HG03575 (cell line): ENCODE measurements at regions not wholly inside any gene's neighbourhood (a gene's known extent, or its start where the extent isn't known, plus 50 kb on each side); places are given as distances from the start of the nearest gene placed in this dataset.

Experiments
- ATAC-seq: cut with Tn5 transposase; IDR thresholded peaks from one replicate; pipeline ENCODE4 v1.9.1; 2021; ENCODE audit not compliant: unreplicated experiment, insufficient number of reproducible peaks, low FRiP score; ENCODE audit errors: extremely low read depth

GRCh38 chr10:131746241-131746711 is 154.5 kb upstream of the PPP2R2D start:
- ATAC-seq: no peak

DNA sequence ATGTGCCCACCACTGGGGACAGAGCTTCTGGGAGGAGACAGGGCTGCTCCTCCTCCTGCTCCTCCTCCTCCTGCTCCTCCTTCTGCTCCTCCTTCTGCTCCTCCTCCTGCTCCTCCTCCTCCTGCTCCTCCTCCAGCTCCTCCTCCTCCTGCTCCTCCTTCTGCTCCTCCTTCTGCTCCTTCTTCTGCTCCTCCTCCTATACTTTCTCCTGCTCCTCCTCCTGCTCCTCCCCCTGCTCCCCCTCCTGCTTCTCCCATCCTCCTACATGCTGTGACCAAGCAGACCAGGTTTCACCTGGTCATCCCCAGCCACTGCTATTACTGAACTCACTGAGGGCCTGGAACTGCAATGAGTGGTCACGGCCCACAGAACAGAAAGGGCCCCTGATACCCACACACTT is 154.0 kb upstream of the PPP2R2D start:
- no peak for ATAC-seq

DNA sequence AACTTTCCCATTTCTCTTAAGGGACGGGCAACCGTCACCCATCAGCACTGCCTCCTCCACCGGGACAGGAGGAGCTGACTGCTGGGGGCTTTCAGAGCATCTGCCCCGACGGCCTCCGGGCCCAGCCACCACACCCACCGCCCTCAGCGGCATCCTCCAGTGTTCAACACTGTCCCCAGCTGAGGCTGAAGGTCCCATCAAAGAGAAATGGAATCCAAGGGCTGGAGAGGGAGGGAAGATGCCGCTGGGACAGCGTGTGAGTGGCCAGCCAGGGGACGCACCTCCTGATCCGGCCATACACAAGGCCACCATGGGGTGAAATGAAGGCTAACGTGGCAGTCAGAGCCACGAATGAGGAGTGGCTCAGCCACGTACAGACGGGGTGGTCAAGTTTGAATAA is 153.6 kb upstream of the PPP2R2D start:
- ATAC-seq: no peak

DNA sequence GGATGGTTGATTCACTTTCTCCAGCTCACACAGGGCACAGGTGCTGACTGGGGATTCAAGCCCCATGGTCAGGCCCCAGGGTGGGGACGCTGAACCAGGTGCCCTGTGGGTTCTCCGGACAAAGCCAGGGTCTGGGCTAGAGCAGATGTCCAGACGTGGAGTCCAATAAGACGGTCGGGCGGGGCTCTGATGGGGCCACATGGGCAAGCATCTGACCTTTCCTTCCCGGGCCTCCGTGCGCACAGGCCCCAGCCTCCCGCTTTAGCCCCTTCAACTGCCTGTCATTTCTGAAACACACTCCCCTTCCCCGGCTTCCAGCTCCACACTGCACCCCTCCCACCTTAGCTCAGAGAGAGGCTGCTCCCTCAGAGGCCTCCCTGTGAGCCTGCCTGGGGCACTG is 153.0 kb upstream of the PPP2R2D start:
- no peak for ATAC-seq

DNA sequence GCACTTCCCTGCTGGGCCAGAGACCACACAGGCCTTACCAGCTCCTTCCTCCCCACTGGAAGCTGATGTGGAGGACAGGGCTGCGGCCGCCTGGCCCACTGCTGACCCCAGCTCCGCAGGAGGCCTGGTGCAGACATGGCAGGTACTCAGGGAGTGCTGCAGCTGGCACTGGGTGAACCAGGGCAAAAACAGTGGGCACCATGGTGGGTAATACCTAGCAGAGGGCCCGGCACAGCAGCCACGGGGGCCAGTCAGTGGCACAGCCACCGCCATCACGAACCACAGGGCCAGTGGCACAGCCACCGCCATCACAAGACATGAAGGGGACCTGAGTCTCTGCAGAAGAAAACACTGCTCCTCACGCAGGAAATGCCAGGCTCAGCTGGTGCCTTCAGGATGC is 152.6 kb upstream of the PPP2R2D start:
- ATAC-seq: no peak

DNA sequence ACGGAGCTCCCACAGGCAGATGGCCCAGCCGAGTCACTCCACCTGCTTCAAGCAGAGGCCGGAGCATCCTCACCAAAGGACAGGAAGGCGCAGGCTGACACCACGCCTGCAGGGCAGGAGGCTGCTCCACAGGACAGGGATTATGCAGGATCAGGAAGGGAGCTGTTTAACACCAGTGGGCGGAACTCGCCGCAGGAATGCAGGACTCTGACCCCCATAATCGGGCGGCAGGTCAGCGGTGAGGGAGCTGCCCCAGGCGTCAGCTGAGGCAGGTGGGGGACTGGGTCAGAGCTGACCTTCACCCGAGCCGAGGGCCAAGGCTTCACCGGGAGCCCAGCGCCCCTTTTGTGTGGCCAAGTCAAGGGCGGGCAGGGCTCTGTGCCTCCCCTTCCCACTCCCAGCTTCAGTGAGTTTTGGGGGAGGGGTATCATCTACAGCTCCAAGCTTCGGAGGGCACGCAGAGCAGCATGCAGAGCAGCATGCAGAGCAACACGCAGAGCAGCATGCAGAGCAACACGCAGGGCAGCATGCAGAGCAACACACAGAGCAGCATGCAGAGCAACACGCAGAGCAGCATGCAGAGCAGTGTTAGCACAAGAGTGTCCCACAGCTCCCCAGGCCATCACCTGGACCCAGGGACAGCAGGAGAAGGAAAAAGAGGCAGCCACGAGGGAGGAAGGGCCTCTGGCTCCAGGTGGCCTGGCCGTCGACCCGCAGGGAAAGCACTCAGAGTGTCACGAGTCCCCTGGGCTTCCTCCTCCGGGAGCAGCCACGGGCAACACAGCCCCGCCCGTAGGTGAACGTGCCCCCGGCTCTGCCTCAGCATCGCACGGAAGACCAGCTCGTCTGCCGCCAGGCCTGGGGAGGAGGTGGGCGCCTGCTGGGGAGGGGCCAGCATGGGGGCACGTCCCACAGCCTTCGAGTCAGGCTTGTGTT is 151.7 kb upstream of the PPP2R2D start:
- no peak for ATAC-seq

- ATAC-seq: no peak
These were observed 151.1 kb upstream of the PPP2R2D start for GRCh38 chr10:131749767-131750142.

DNA sequence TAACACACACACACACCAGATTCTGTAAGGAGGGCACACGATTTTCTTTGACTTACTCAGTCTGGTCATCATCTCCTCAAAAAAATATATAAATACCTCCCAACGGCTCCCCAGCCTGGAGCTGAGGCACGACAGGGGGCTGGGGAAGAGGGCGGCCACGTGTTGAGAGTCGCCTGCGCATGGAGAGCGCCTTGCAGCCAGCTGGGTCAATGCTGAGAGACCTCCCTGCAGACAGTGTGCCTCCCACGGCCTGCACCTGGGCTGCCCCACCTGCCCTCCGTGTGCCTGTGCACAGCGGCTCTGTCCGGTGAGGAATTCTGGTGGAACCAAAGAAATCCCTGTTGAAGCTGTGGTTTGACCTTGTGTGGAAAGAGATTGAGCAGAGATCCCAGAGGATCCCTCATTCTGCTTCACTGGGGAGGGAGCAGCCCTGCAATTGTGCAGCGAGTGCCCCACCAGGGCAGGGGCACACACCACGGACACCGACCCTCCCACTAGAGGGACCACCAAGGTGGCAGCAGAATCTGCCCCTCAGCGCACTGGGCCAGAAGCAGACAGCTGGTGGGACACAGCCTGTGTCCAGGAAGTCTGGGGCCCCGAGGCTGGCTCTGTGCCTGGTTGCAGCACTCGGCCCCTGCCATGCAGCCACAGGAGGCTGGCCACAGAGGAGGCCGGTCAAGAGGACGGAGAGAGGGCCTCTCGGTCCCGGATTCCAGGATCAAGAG is 150.5 kb upstream of the PPP2R2D start:
- no peak for ATAC-seq

- ATAC-seq: no peak
These were observed 149.6 kb upstream of the PPP2R2D start for GRCh38 chr10:131750973-131751826.

- ATAC-seq: no peak
These were observed 148.7 kb upstream of the PPP2R2D start for GRCh38 chr10:131751827-131752775.

- no peak for ATAC-seq
These were observed 147.5 kb upstream of the PPP2R2D start for GRCh38 chr10:131753336-131753735.

GRCh38 chr10:131755200-131755599 is 145.6 kb upstream of the PPP2R2D start:
- no peak for ATAC-seq

- ATAC-seq: no peak
These were observed 143.3 kb upstream of the PPP2R2D start for GRCh38 chr10:131757285-131758058.

DNA sequence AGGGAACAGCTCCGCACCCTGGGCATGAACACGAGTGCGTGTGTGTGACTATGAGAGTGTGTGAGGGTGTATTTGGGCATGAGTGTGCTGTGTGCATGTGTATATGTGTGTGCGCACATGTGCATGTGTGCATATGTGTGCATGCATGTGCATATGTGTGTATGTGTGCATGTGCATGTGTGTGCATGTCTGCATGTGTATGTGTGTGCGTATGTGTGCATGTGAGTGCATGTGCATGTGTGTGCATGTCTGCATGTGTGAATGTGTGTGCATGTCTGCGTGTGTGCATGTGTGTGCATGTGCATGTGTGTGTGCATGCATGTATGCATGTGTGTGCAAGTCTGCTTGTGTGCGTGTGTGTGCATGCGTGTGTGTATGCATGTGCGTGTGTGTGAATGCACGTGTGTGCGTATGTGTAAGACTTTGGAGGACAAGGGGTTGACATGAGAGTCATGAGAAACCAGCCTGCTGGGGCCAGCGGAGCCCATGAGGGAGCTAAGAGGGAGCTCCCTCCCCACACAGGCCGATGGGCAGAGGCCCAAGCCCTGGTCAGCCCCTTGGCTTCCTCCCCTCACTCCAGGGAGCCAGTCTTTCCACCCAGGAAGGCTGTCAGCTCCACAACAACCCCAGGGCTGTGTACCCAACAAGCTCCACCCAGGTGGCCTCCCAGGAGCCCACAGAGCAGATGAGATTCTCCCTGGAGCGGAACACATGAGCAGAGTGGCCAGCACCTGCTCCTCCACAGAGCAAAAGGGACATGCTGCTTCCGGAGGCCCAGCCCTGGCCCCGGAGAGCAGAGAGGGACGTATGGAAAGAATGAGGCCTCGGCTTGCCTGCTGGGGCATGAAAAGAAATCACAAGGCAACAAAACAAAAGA is 142.5 kb upstream of the PPP2R2D start:
- no peak for ATAC-seq

DNA sequence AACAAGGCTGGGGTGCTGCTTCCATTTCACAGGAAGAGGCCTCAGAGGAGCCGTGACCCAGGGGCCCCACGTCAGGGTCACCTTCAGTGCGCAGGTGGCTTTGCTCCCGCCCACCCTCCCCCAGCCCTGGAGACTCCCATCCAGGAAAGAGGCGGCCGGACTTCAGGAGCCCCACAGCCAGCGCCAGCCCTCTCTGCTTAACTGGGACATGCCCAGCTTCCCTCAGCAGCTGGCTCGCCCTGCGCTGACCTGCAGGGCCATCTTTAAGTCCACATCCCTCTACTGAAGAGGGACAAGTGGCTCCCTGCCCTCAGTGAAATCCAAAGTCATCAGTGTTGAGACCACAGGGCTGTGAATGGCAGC is 141.9 kb upstream of the PPP2R2D start:
- no peak for ATAC-seq

DNA sequence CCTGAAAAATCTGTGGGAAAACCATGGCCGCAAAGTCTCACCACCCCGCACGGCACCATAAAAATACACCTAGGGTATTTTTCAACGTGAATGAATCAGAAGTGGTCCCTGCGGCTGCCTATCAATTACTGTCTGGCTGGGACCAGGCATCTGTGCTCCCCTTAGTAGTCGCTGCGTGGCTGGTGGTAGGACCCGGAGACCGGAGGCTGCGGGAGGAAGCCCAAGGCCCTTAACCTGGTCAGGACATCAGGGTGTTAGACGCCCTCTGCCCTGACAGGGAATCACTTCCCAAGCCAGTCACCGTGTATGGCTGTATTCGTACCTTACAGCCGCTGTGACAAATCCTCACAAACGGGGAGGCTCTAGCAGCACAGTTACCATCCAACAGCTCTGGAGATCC is 141.5 kb upstream of the PPP2R2D start:
- no peak for ATAC-seq
